Eye (tissue), 1 donor: ENCODE measurements at regions not wholly inside any gene's neighbourhood (a gene's known extent, or its start where the extent isn't known, plus 50 kb on each side); places are given as distances from the start of the nearest gene placed in this dataset.

ENCODE experiments used
- DNase-seq: peaks from one replicate; pipeline ENCODE4 v3.0.0-alpha.2; 2015

DNA sequence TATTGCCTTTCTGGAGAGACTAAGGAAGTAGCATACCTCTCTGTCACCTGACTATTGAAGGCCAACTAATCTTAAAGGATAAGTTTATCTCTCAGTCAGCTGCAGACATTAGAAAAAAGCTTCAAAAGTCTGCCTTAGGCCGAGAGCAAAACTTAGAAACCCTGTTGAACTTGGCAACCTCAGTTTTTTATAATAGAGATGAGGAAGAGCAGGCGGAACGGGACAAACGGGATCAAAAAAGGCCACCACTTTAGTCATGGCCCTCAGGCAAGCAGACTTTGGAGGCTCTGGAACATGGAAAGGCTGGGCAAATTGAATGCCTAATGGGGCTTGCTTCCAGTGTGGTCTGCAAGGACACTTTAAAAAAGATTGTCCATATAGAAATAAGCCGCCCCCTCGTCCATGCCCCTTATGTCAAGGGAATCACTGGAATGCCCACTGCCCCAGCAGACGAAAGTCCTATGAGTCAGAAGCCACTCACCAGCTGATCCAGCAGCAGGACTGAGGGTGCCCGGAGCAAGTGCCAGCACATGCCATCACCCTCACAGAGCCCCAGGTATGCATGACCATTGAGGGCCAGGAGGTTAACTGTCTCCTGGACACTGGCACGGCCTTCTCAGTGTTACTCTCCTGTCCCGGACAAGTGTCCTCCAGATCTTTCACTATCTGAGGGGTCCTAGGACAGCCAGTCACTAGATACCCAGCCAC, 61.5 kb upstream of the FAM98A start:
- DNase-seq = no peak

GRCh38 chr2:33655626-33656320, 56.7 kb upstream of the FAM98A start:
- no peak for DNase-seq

GRCh38 chr2:33652830-33653229, 53.7 kb upstream of the FAM98A start:
- DNase-seq = no peak

DNA sequence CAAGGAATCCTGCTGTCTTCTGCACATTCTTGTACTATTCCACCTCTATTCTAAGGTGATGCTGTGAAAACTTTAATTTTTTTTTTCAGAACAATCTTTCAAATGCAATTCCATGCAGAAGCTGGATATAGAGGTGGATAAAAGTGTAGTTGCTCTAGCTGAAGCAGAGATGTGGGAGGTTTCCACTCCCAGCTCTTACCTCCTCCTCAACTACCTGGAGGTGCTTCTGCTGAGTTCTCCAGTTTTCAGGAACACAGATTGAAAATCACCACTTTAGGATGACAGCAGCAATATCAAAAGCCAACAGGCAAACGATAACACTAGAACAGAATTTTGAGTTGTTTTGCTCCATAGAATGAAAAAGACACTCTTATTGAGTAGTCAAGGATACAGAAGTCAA, 51.1 kb upstream of the FAM98A start:
- no peak for DNase-seq
